Ascending aorta (tissue), 2 donors: ENCODE measurements at regions not wholly inside any gene's neighbourhood (a gene's known extent, or its start where the extent isn't known, plus 50 kb on each side); places are given as distances from the start of the nearest gene placed in this dataset.
A peak's percentile ranks its signal among the peaks of the same experiment; 100 is the strongest.

ENCODE experiments used
- DNase-seq, 2 donors: peaks; one replicate each; pipeline ENCODE4 v3.0.0-alpha.2; 2019; ENCODE audit warnings: low spot score in 2 of 2
- H3K27ac ChIP-seq, 2 donors: fragments of 200-600 bp; sonication (generic); one replicate each; pipeline ENCODE4 v1.5.1; 2016 to 2017; ENCODE audit warnings: mild to moderate bottlenecking in 1 of 2
- H3K27me3 ChIP-seq: fragments of 200-600 bp; sonication (generic); one replicate; pipeline ENCODE4 v1.5.1; 2017
- H3K36me3 ChIP-seq, 2 donors: fragments of 200-600 bp; sonication (generic); one replicate each; pipeline ENCODE4 v1.5.1; 2016
- H3K4me1 ChIP-seq, 2 donors: fragments of 200-600 bp; sonication (generic); one replicate each; pipeline ENCODE4 v1.5.1; 2016 to 2017; ENCODE audit warnings: mild to moderate bottlenecking in 1 of 2
- H3K4me3 ChIP-seq, 2 donors: fragments of 200-600 bp; sonication (generic); one replicate each; pipeline ENCODE4 v1.5.1; 2016 to 2017; ENCODE audit warnings: mild to moderate bottlenecking in 1 of 2
- H3K9me3 ChIP-seq, 2 donors: fragments of 200-600 bp; sonication (generic); one replicate each; pipeline ENCODE4 v1.5.1; 2016
- CTCF ChIP-seq, 3 experiments: fragments of 200-600 bp in 2 of 3; fragments of 450-650 bp in 1 of 3; sonication (generic) in 2 of 3; IDR thresholded peaks; one replicate each; pipeline ENCODE4 v1.5.1; 2016 to 2019; ENCODE audit warnings: antibody characterized with exemption in 3 of 3, mild to moderate bottlenecking in 1 of 3, moderate library complexity in 1 of 3
- intact Hi-C: fragments of 100-400 bp; cut with DNase I; formaldehyde crosslinking; loops from one replicate; pipeline ENCODE4 v1.15.1; 2023

- intact Hi-C loops: loop anchor here (5.0 kb wide), 1 partner anchor 48 kb away; no protein-coding TSS in a partner anchor
- H3K9me3 ChIP-seq: no peaks in the 10 kb centered on the region
- DNase-seq: no peak
- peaks cover 0 to 5% of the 10 kb centered on the region in 2 donors for H3K36me3 ChIP-seq
- H3K4me1 ChIP-seq: peaks cover 0 to 23% of the 10 kb centered on the region in 2 donors
- H3K4me3 ChIP-seq: no peak overlapping the region
- no peaks in the 10 kb centered on the region for H3K27me3 ChIP-seq
- H3K27ac ChIP-seq: peak overlapping the region; percentile 31 to 69
- no peak for TF ChIP-seq CTCF (IDR thresholded peaks at IDR 0.05)
Observed at GRCh38 chr7:130944997-130945396, 211.0 kb upstream of the KLF14 start.

GRCh38 chr7:130945411-130945811 lies 211.4 kb upstream of the KLF14 start:
- intact Hi-C loops: no loop called here
- peaks cover 0 to 21% of the 10 kb centered on the region in 2 donors for H3K4me1 ChIP-seq
- peaks cover 0 to 5% of the 10 kb centered on the region in 2 donors for H3K36me3 ChIP-seq
- TF ChIP-seq CTCF (IDR thresholded peaks at IDR 0.05): no peak
- H3K9me3 ChIP-seq: no peaks in the 10 kb centered on the region
- H3K27me3 ChIP-seq: no peaks in the 10 kb centered on the region
- no peak for DNase-seq
- H3K27ac ChIP-seq: peak overlapping the region; percentile 31 to 53
- H3K4me3 ChIP-seq: no peak overlapping the region

DNA sequence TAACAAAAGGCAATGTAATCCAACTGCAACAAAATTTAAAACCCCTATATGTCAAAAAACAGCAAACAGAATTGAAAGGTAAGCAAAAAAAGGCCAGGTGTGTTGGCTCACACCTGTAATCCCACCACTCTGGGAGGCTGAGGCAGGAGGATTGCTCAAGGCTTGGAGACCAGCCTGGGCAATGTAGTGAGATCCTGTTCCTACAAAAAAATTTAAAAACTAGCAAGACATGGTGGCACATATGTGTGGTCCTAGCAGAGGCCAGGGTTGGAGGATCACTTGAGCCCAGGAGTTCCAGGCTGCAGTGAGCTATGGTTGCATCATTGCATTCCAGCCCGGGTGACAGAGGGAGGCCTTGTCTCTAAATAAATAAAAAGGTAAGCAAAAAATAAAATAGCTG lies 212.1 kb upstream of the KLF14 start:
- TF ChIP-seq CTCF (IDR thresholded peaks at IDR 0.05): no peak
- DNase-seq: no peak
- Histone ChIP-seq H3K27me3 (no peaks in the 10 kb centered on the region), H3K4me3 (no peak overlapping the region), H3K4me1 (peaks cover 0 to 21% of the 10 kb centered on the region in 2 donors), H3K9me3 (no peaks in the 10 kb centered on the region), H3K36me3 (peaks cover 0 to 9% of the 10 kb centered on the region in 2 donors), H3K27ac (peak overlapping the region; percentile 31 to 53)
- intact Hi-C loops: no loop called here

DNA sequence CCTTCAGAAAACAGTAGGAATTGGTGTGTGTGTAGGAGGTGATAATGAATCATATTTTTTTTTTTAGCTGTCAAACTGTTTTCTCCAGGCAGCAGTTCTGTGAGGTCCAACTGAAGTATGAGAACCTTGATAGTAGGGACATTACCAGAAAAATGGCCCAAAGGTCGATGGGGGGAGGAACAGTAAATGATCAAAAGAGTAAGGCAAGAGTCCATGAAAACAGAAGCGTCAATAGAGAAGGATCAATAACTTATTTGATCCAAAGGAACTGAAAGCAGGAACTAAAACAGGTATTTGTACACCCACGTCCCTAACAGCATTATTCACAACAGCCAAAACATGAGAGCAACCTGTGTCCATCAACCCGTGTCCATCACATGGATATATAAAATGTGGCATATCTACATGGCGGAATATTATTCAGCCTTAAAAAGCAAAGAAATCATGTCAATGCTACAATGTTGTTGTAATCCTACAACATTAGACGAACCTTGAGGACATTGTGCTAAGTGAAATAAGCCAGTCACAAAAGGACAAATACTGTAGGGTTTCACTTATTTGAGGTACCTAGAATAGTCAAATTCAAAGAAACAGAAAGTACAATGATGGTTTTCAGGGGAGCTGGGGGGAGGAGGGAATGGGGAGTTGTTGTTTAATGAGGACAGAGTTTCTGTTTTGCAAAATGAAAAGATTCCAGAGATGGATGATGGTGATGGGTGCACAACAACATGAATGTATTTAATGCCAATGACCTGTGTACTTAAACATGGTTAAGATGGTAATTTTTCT lies 214.0 kb upstream of the KLF14 start:
- intact Hi-C loops: no loop called here
- TF ChIP-seq CTCF (IDR thresholded peaks at IDR 0.05): no peak
- peaks cover 0 to 17% of the 10 kb centered on the region in 2 donors for H3K36me3 ChIP-seq
- peaks cover 0 to 12% of the 10 kb centered on the region in 2 donors for H3K4me1 ChIP-seq
- H3K4me3 ChIP-seq: no peak overlapping the region
- no peak overlapping the region for H3K27ac ChIP-seq
- no peaks in the 10 kb centered on the region for H3K27me3 ChIP-seq
- DNase-seq: no peak
- H3K9me3 ChIP-seq: no peaks in the 10 kb centered on the region

- Histone ChIP-seq H3K4me3 (no peak overlapping the region), H3K36me3 (peaks cover 0 to 17% of the 10 kb centered on the region in 2 donors), H3K27ac (no peak overlapping the region), H3K4me1 (peaks cover 0 to 10% of the 10 kb centered on the region in 2 donors), H3K9me3 (no peaks in the 10 kb centered on the region), H3K27me3 (no peaks in the 10 kb centered on the region)
- no peak for DNase-seq
- no peak for TF ChIP-seq CTCF (IDR thresholded peaks at IDR 0.05)
- intact Hi-C loops: no loop called here
Observed at GRCh38 chr7:130948822-130949221, 214.8 kb upstream of the KLF14 start.
